K562 (cell line): ENCODE measurements at regions not wholly inside any gene's neighbourhood (a gene's known extent, or its start where the extent isn't known, plus 50 kb on each side); places are given as distances from the start of the nearest gene placed in this dataset.

Source experiments
- ATAC-seq: fragments of 200-7000 bp; cut with Tn5 transposase; 3 replicates; pipeline ENCODE4 v1.9.1; 2020; ENCODE audit warnings: moderate library complexity
- BruUV-seq: library from RNA; stranded (reverse); fragments of 400-500 nt; replicated peaks from 2 replicates; lab custom pipeline; 2021; lab: Mats Ljungman, UMichigan
- CTCF ChIA-PET: fragments of 300-600 bp; formaldehyde crosslinking; extraction: SDS; loops from one replicate; lab custom pipeline; 2021; ENCODE audit warnings: low intra/inter-chr PET ratio; lab: Yijun Ruan, JAX
- POLR2A ChIA-PET: fragments of 300-600, 350-650 bp; sonication (Branson Sonifier 250); formaldehyde crosslinking; extraction: SDS; loops from one replicate; lab custom pipeline; 2021; ENCODE audit warnings: antibody characterized with exemption, inconsistent platforms; lab: Yijun Ruan, JAX
- DNase-seq, 4 experiments: peaks; one replicate each; pipeline versions ENCODE4 v3.0.0 to v3.0.0-alpha.2; 2011 to 2018; ENCODE audit warnings: low spot score in 3 of 4, mixed read lengths in 3 of 4; ENCODE audit errors: extremely low read depth in 1 of 4
- FAIRE-seq: peaks from 2 replicates; lab custom pipeline; 2011; peaks lifted over from hg19 to GRCh38; lab: Jason Lieb, UNC
- H2AFZ ChIP-seq: 2 replicates; pipeline ENCODE4 v1.6.0; 2011; ENCODE audit warnings: low read depth, low read length, control low read depth, inconsistent platforms
- H3K27ac ChIP-seq: fragments of 200-600 bp; 3 replicates; pipeline ENCODE4 v1.8.0; 2011; ENCODE audit warnings: low read depth, mild to moderate bottlenecking, control low read depth, inconsistent platforms, low read length, moderate library complexity, mixed read lengths; ENCODE audit errors: extremely low read depth
- H3K27me3 ChIP-seq, 2 experiments: fragments of 300-600 bp in 1 of 2; 2 replicates in 1 of 2; 3 replicates in 1 of 2; pipeline versions ENCODE4 v1.6.0 to v1.8.0; 2011; ENCODE audit warnings: inconsistent platforms in 2 of 2, low read length in 2 of 2, mild to moderate bottlenecking in 1 of 2, mixed read lengths in 1 of 2, moderate library complexity in 1 of 2; ENCODE audit not compliant: control insufficient read depth in 2 of 2, insufficient read depth in 2 of 2
- H3K36me3 ChIP-seq: fragments of 300-600 bp; 3 replicates; pipeline ENCODE4 v1.8.0; 2011; ENCODE audit warnings: mild to moderate bottlenecking, low read length, inconsistent platforms; ENCODE audit not compliant: control insufficient read depth, insufficient read depth
- H3K4me1 ChIP-seq, 2 experiments: fragments of 200-600 bp in 1 of 2; replicated peaks in 1 of 2; 2 replicates in 1 of 2; 3 replicates in 1 of 2; pipeline versions ENCODE4 v1.5.1 to v1.8.0; 2011; ENCODE audit warnings: inconsistent platforms in 2 of 2, low read length in 2 of 2, mild to moderate bottlenecking in 1 of 2, mixed read lengths in 1 of 2, moderate library complexity in 1 of 2; ENCODE audit not compliant: control insufficient read depth in 2 of 2, insufficient read depth in 2 of 2
- H3K4me2 ChIP-seq: 2 replicates; pipeline ENCODE4 v1.6.1; 2011; ENCODE audit warnings: low read length, control low read depth, inconsistent platforms, mixed read lengths; ENCODE audit not compliant: insufficient read depth
- H3K4me3 ChIP-seq: fragments of 200-600 bp; sonication (generic), shearing (Covaris generic); 2 replicates; pipeline ENCODE4 v1.5.1; 2016; ENCODE audit warnings: control low read depth, inconsistent platforms
- H3K79me2 ChIP-seq: fragments of 200-600 bp; 3 replicates; pipeline ENCODE4 v1.8.0; 2011; ENCODE audit warnings: low read length, inconsistent platforms; ENCODE audit not compliant: control insufficient read depth, insufficient read depth
- H3K9ac ChIP-seq, 2 experiments: 2 replicates each; pipeline versions ENCODE4 v1.6.0 to v1.6.1; 2011; ENCODE audit warnings: low read depth in 2 of 2, low read length in 2 of 2, control low read depth in 1 of 2, inconsistent platforms in 1 of 2, mild to moderate bottlenecking in 1 of 2, mixed read lengths in 1 of 2; ENCODE audit not compliant: insufficient read depth in 1 of 2
- H3K9me1 ChIP-seq: one replicate; pipeline ENCODE4 v1.6.0; 2011; ENCODE audit warnings: inconsistent platforms, mild to moderate bottlenecking, low read length, moderate library complexity; ENCODE audit not compliant: control insufficient read depth, insufficient read depth
- H3K9me3 ChIP-seq: replicated peaks from 2 replicates; pipeline ENCODE4 v1.5.1; 2011; ENCODE audit warnings: low read depth, low read length, inconsistent platforms; ENCODE audit not compliant: control insufficient read depth, insufficient read depth
- H4K20me1 ChIP-seq: replicated peaks from 2 replicates; pipeline ENCODE4 v1.6.1; 2011; ENCODE audit warnings: low read length, inconsistent platforms, mixed read lengths; ENCODE audit not compliant: control insufficient read depth, insufficient read depth
- ATF7 ChIP-seq: fragments of 450-650 bp; IDR thresholded peaks from 2 replicates; pipeline ENCODE4 v1.7.1; 2014; ENCODE audit warnings: mild to moderate bottlenecking, moderate library complexity
- C11orf30 ChIP-seq: fragments of 450-650 bp; IDR thresholded peaks from 2 replicates; pipeline ENCODE4 v1.6.1; 2016; ENCODE audit warnings: low read depth, mild to moderate bottlenecking
- CREBBP ChIP-seq: IDR thresholded peaks from one replicate; pipeline ENCODE4 v1.6.1; 2012; ENCODE audit warnings: low read depth, mild to moderate bottlenecking, control low read depth, inconsistent platforms, low read length
- DACH1 ChIP-seq: fragments of 450-650 bp; IDR thresholded peaks from 2 replicates; pipeline ENCODE4 v1.6.1; 2018; ENCODE audit not compliant: partially characterized antibody
- HOMEZ ChIP-seq: fragments of 250-450 bp; sonication (Bioruptor Pico); IDR thresholded peaks from 2 replicates; pipeline ENCODE4 v1.4.0; 2020; ENCODE audit warnings: mild to moderate bottlenecking, moderate library complexity
- KHSRP ChIP-seq: fragments of 450-650 bp; IDR thresholded peaks from 2 replicates; pipeline ENCODE4 v1.6.1; 2017
- MEIS2 ChIP-seq: fragments of 450-650 bp; IDR thresholded peaks from 2 replicates; pipeline ENCODE4 v1.6.1; 2014; ENCODE audit warnings: mild to moderate bottlenecking; ENCODE audit not compliant: partially characterized antibody
- MTA3 ChIP-seq: fragments of 450-650 bp; formaldehyde crosslinking; IDR thresholded peaks from 2 replicates; pipeline ENCODE4 v1.6.1; 2017; ENCODE audit warnings: mild to moderate bottlenecking, borderline replicate concordance
- MYNN ChIP-seq, 2 experiments: sonication (generic); formaldehyde crosslinking in 1 of 2; IDR thresholded peaks; 2 replicates each; pipeline versions ENCODE4 v1.5.0 to v1.6.1; 2016 to 2020; ENCODE audit warnings: antibody characterized with exemption in 1 of 2, missing genetic modification reagents in 1 of 2
- NR2C2 ChIP-seq, 2 experiments: fragments of 200-800 bp in 1 of 2; sonication (Bioruptor generic) in 1 of 2; sonication (generic) in 1 of 2; formaldehyde crosslinking in 1 of 2; IDR thresholded peaks; 2 replicates each; pipeline versions ENCODE4 v1.6.1 to v1.8.0; 2016 to 2022; ENCODE audit warnings: mild to moderate bottlenecking in 1 of 2, missing compliant biosample characterization in 1 of 2, missing genetic modification characterization in 1 of 2, missing genetic modification reagents in 1 of 2
- POLR2AphosphoS5 ChIP-seq: IDR thresholded peaks from 2 replicates; pipeline ENCODE4 v1.6.1; 2011; ENCODE audit warnings: mild to moderate bottlenecking, low read depth, low read length, moderate library complexity; ENCODE audit not compliant: control insufficient read depth, insufficient read depth
- RBM22 ChIP-seq: fragments of 200-400 bp; formaldehyde crosslinking; IDR thresholded peaks from 2 replicates; pipeline ENCODE4 v1.6.1; 2018; ENCODE audit warnings: low read length, low read depth; ENCODE audit not compliant: poor library complexity, severe bottlenecking
- RFX5 ChIP-seq: IDR thresholded peaks from 2 replicates; pipeline ENCODE4 v1.6.1; 2011; ENCODE audit warnings: low read depth, mild to moderate bottlenecking, improper control_type of control experiment, low read length
- SP2 ChIP-seq: IDR thresholded peaks from 2 replicates; pipeline ENCODE4 v1.6.1; 2011; ENCODE audit warnings: mild to moderate bottlenecking, low read depth, low read length, moderate library complexity; ENCODE audit not compliant: poor library complexity, severe bottlenecking; ENCODE audit errors: extremely low read depth
- ZNF121 ChIP-seq: sonication (generic); formaldehyde crosslinking; conservative IDR thresholded peaks from 2 replicates; pipeline ENCODE4 v1.8.0; 2022; ENCODE audit warnings: missing genetic modification reagents
- ZNF785 ChIP-seq: fragments of 250-450 bp; sonication (Bioruptor Pico); IDR thresholded peaks from 2 replicates; pipeline ENCODE4 v1.4.0; 2020; ENCODE audit warnings: mild to moderate bottlenecking
- WGBS: fragments of 100-300 bp; shearing (Covaris generic); methylation state at CpG from one replicate; pipeline ENCODE4 v1.1.6; 2016; ENCODE audit warnings: low coverage, mixed read lengths; ENCODE audit not compliant: insufficient coverage; ENCODE audit errors: missing lambda C conversion rate; 5-methylcytosine and 5-hydroxymethylcytosine counted together
- in situ Hi-C: fragments of 300-500 bp; cut with MboI; formaldehyde crosslinking; loops from 4 replicates; pipeline ENCODE4 v1.15.0; 2018; ENCODE audit warnings: inconsistent platforms, mixed read lengths
- intact Hi-C: fragments of 100-400 bp; cut with micrococcal nuclease; formaldehyde crosslinking; loops from 2 replicates; pipeline ENCODE4 v1.14.2; 2022
- TF ChIP-seq, protein P1 (sequence below): sonication (generic); IDR thresholded peaks from 2 replicates; pipeline ENCODE4 v1.6.1; 2016

- no peaks in the 10 kb centered on the region for H4K20me1 ChIP-seq
- 0% methylated on average over 17 of the region's 17 CpGs for WGBS
- ATAC-seq (no peak), DNase-seq (no peak), FAIRE-seq (no peak)
- TF ChIP-seq MYNN (IDR thresholded peaks at IDR 0.05) = no peak
- TF ChIP-seq MYNN (CRISPR knock-in tag; IDR thresholded peaks at IDR 0.05) = no peak
- no peak for TF ChIP-seq C11orf30
- TF ChIP-seq ZNF121 (CRISPR knock-in tag) = no peak
- no peak for TF ChIP-seq RFX5
- TF ChIP-seq MEIS2 = no peak
- TF ChIP-seq ATF7 = no peak
- TF ChIP-seq DACH1 = no peak
- TF ChIP-seq MTA3 = no peak
- no peak for TF ChIP-seq SP2
- no peak for TF ChIP-seq CREBBP
- no peak for TF ChIP-seq ZNF785
- no peak for TF ChIP-seq RBM22
- no peak for TF ChIP-seq HOMEZ (CRISPR knock-in tag)
- TF ChIP-seq, protein P1, sequence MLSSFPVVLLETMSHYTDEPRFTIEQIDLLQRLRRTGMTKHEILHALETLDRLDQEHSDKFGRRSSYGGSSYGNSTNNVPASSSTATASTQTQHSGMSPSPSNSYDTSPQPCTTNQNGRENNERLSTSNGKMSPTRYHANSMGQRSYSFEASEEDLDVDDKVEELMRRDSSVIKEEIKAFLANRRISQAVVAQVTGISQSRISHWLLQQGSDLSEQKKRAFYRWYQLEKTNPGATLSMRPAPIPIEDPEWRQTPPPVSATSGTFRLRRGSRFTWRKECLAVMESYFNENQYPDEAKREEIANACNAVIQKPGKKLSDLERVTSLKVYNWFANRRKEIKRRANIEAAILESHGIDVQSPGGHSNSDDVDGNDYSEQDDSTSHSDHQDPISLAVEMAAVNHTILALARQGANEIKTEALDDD = no peak
- TF ChIP-seq KHSRP = no peak
- TF ChIP-seq NR2C2 (CRISPR knock-in tag; IDR thresholded peaks at IDR 0.05) = no peak
- TF ChIP-seq NR2C2 (tag; IDR thresholded peaks at IDR 0.05) = no peak
- no peak for TF ChIP-seq POLR2AphosphoS5
- H3K9ac ChIP-seq = no peak overlapping the region
- in situ Hi-C loops = no loop called here
- no peaks in the 10 kb centered on the region for H3K9me3 ChIP-seq
- no TSS peak for BruUV-seq
- no peaks in the 10 kb centered on the region for H3K9me1 ChIP-seq
- H3K36me3 ChIP-seq = no peaks in the 10 kb centered on the region
- H3K79me2 ChIP-seq = no peaks in the 10 kb centered on the region
- H3K27ac ChIP-seq = no peak overlapping the region
- no peak overlapping the region for H2AFZ ChIP-seq
- POLR2A ChIA-PET = interaction anchor here (1.5 kb wide), 1 partner anchor 9 kb away, joined by 3 read pairs; no protein-coding TSS in a partner anchor
- H3K27me3 ChIP-seq = no peaks in the 10 kb centered on the region; a peak in 1 of 5 replicates
- CTCF ChIA-PET = no interaction called here
- no peak overlapping the region for H3K4me2 ChIP-seq
- no peak overlapping the region for H3K4me3 ChIP-seq
- intact Hi-C loops = no loop called here
- no peaks in the 10 kb centered on the region for H3K4me1 ChIP-seq
These were observed 231.3 kb downstream of the BCL11B start for GRCh38 chr14:99040711-99041110.
